ENCODE measurements at regions not wholly inside any gene's neighbourhood (a gene's known extent, or its start where the extent isn't known, plus 50 kb on each side); places are given as distances from the start of the nearest gene placed in this dataset.
A peak's percentile ranks its signal among the peaks of the same experiment; 100 is the strongest.

GRCh38 chr3:152516216-152516615 lies 247.5 kb downstream of the MBNL1 start:
- no peak for DNase-seq

GRCh38 chr3:152517502-152517901 lies 248.8 kb downstream of the MBNL1 start:
- no peak for DNase-seq

- no peak for DNase-seq
Measured at GRCh38 chr3:152518346-152518745, 249.6 kb downstream of the MBNL1 start.

- no peak for DNase-seq
Measured at GRCh38 chr3:152519376-152519775, 250.6 kb downstream of the MBNL1 start.

GRCh38 chr3:152522036-152522435 lies 253.3 kb downstream of the MBNL1 start:
- no peak for DNase-seq

- DNase-seq = peak; percentile 15
Measured at GRCh38 chr3:152524198-152525140, 255.7 kb downstream of the MBNL1 start.

GRCh38 chr3:152531717-152532116 lies 263.0 kb downstream of the MBNL1 start:
- DNase-seq = no peak

GRCh38 chr3:152538518-152538917 lies 269.8 kb downstream of the MBNL1 start:
- no peak for DNase-seq

GRCh38 chr3:152539191-152539764 lies 270.5 kb downstream of the MBNL1 start:
- DNase-seq = no peak

- no peak for DNase-seq
Measured at GRCh38 chr3:152540120-152540519, 271.4 kb downstream of the MBNL1 start.

- no peak for DNase-seq
Measured at GRCh38 chr3:152547153-152547552, 278.4 kb downstream of the MBNL1 start.

GRCh38 chr3:152549263-152549662 lies 280.5 kb downstream of the MBNL1 start:
- no peak for DNase-seq

GRCh38 chr3:152550284-152550683 lies 281.6 kb downstream of the MBNL1 start:
- no peak for DNase-seq

GRCh38 chr3:152554980-152555379 lies 280.0 kb upstream of the P2RY1 start:
- DNase-seq = no peak

GRCh38 chr3:152555666-152556291 lies 279.2 kb upstream of the P2RY1 start:
- DNase-seq = no peak

- DNase-seq = no peak
Measured at GRCh38 chr3:152556731-152557254, 278.1 kb upstream of the P2RY1 start.

GRCh38 chr3:152557302-152557999 lies 277.5 kb upstream of the P2RY1 start:
- no peak for DNase-seq

- no peak for DNase-seq
Measured at GRCh38 chr3:152558386-152558785, 276.5 kb upstream of the P2RY1 start.

GRCh38 chr3:152559246-152559645 lies 275.7 kb upstream of the P2RY1 start:
- no peak for DNase-seq

- DNase-seq = no peak
Measured at GRCh38 chr3:152564459-152564858, 270.5 kb upstream of the P2RY1 start.

- no peak for DNase-seq
Measured at GRCh38 chr3:152574461-152575079, 260.4 kb upstream of the P2RY1 start.

- no peak for DNase-seq
Measured at GRCh38 chr3:152578769-152579168, 256.2 kb upstream of the P2RY1 start.

GRCh38 chr3:152581951-152582350 lies 253.0 kb upstream of the P2RY1 start:
- DNase-seq = no peak
